ENCODE measurements at regions not wholly inside any gene's neighbourhood (a gene's known extent, or its start where the extent isn't known, plus 50 kb on each side); places are given as distances from the start of the nearest gene placed in this dataset.

GRCh38 chr6:3540253-3540820, 83.5 kb upstream of the SLC22A23 start:
- TF ChIP-seq CTCF (IDR thresholded peaks at IDR 0.05; ENCODE audit: insufficient read depth, low read length, missing control alignments), result no peak
- H3K4me3 ChIP-seq (ENCODE audit: low read depth, low read length), result no peak overlapping the region
- no peak for DNase-seq (ENCODE audit: low read depth, low spot score)
- CTCF ChIA-PET, result no interaction called here
- POLR2A ChIA-PET, result no interaction called here

DNA sequence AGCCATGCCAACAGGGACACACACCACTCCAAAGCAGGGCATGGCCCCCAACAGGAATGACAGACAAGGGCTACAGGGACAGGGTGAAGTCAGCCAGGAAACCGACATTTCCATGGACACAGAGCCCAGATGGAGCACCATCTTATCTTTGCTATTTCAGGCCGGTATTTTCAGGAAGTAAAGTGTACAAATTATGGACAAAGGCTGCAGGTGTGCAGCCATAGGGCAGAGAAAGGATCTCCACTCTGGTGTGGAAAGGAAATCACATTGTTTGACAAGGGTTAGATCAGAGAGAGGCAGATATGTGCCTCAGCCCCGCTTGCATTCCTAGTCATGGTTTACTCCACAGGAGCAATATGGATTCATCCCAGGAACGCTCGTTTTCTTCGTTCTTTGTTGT, 81.7 kb upstream of the SLC22A23 start:
- no peak for TF ChIP-seq CTCF (IDR thresholded peaks at IDR 0.05; ENCODE audit: insufficient read depth, low read length, missing control alignments)
- ChIA-PET CTCF (interaction anchor here (0.9 kb wide), 1 partner anchor 9 kb away, joined by 3 read pairs; no protein-coding TSS in a partner anchor), POLR2A (no interaction called here)
- no peak for DNase-seq (ENCODE audit: low read depth, low spot score)
- no peak overlapping the region for H3K4me3 ChIP-seq (ENCODE audit: low read depth, low read length)

DNA sequence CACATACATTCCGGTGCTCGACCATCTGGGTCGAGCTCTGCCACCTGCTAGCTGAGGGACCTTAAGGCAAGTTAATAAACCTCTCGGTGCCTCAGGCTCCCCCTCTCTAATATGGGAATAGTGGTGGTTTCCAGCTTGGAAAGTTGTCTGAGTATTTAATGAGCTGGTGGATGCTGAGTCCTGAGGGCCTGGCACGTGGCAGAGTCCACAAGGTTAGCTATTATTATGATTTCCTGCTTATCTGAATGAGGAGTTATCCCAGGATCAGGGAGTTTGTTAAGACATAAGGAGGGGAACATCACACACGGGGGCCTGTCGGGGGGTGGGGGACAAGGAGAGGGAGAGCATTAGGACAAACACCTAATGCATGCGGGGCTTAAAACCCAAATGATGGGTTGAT, 80.1 kb upstream of the SLC22A23 start:
- ChIA-PET POLR2A (no interaction called here), CTCF (interaction anchor here (0.9 kb wide), 1 partner anchor 13 kb away, joined by 3 read pairs; no protein-coding TSS in a partner anchor)
- TF ChIP-seq CTCF (IDR thresholded peaks at IDR 0.05; ENCODE audit: insufficient read depth, low read length, missing control alignments), result no peak
- no peak for DNase-seq (ENCODE audit: low read depth, low spot score)
- no peak overlapping the region for H3K4me3 ChIP-seq (ENCODE audit: low read depth, low read length)

- CTCF ChIA-PET, result no interaction called here
Observed at GRCh38 chr6:3535776-3536435, 79.1 kb upstream of the SLC22A23 start.

DNA sequence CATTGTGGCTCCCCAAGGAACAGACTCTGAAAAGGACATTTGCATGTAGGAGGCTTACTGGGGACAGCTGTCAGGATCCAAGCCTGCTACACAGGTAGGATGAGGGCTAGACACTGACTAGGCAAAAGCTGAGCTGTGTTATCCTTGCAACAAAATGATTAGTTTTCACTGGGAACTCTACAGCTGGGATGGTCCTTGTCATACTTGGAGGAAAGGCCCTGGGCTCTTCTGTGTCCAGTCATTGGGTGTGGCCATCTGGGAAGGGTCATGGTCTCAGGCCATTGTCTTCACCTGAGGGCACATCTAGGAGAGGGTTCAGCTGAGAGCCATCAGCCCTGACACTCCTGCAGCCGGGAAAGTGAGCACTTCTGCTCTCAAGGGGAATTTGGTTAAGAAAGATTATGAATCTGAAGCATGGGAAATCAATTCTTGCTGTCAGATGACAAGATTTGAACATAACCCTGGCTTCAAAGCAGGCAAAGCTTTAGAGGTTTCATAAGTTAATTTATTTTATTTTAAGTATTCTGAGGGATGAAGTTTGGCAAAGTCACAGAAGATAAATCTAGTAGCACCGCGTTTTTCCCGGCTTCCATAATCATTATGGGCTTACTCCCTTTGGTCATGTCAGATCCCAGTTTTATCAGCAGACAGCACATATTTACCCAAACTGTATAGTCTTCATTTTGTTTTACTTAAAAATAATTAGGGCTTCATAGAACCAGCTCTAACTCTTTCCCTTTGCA, 78.4 kb upstream of the SLC22A23 start:
- no peak for DNase-seq (ENCODE audit: low read depth, low spot score)
- no peak for TF ChIP-seq CTCF (IDR thresholded peaks at IDR 0.05; ENCODE audit: insufficient read depth, low read length, missing control alignments)
- ChIA-PET POLR2A (no interaction called here), CTCF (no interaction called here)
- H3K4me3 ChIP-seq (ENCODE audit: low read depth, low read length), result no peak overlapping the region

More at GRCh38 chr6:3535776-3536435, 79.1 kb upstream of the SLC22A23 start:
- H3K4me3 ChIP-seq (ENCODE audit: low read depth, low read length), result no peak overlapping the region
- DNase-seq (ENCODE audit: low read depth, low spot score), result no peak
- POLR2A ChIA-PET, result no interaction called here
- no peak for TF ChIP-seq CTCF (IDR thresholded peaks at IDR 0.05; ENCODE audit: insufficient read depth, low read length, missing control alignments)

GRCh38 chr6:3534599-3534998, 77.7 kb upstream of the SLC22A23 start:
- no peak overlapping the region for H3K4me3 ChIP-seq (ENCODE audit: low read depth, low read length)
- no peak for TF ChIP-seq CTCF (IDR thresholded peaks at IDR 0.05; ENCODE audit: insufficient read depth, low read length, missing control alignments)
- ChIA-PET POLR2A (no interaction called here), CTCF (no interaction called here)
- no peak for DNase-seq (ENCODE audit: low read depth, low spot score)
